ENCODE measurements at regions not wholly inside any gene's neighbourhood (a gene's known extent, or its start where the extent isn't known, plus 50 kb on each side); places are given as distances from the start of the nearest gene placed in this dataset.

- DNase-seq: no peak
These were observed 159.7 kb upstream of the GPR26 start for GRCh38 chr10:123506455-123506854.

DNA sequence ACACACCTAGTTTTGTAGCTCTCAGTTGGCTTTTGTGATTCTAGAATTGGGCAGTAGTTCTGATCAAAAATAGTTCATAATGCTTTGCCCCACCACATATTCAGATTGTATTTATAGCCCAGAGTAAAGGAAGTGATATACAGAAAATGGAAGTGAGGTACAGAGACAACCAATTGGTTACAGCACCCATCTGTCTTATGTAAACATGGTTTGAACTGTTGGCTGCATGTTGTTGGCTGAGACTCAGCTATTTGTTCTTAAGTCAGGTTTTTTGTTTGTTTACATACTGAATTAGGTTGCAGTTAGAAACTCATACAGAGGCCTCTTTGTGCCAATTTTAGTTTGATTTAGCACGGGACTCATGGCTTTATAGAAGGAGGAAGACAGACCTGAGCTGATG is 158.9 kb upstream of the GPR26 start:
- DNase-seq: no peak

DNA sequence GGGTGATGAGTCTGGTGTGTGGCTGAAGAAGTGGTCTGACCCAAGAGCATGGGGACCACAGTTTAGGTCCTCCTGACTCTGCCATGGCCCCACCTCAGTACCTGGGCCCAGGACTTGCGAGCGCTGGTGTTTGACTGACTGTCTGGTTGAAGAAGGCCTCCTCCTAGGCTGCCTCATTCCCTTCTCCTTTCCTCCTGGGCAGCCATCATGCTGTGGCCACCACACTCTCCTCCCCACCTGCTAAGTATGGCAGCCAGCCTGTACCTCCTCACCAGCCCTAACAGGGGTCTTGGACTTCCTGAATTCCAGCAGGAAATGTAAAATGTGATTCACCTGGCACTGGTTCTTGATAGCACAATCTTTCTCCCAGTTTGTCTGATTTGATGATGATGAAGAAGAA is 156.8 kb upstream of the GPR26 start:
- DNase-seq: no peak

DNA sequence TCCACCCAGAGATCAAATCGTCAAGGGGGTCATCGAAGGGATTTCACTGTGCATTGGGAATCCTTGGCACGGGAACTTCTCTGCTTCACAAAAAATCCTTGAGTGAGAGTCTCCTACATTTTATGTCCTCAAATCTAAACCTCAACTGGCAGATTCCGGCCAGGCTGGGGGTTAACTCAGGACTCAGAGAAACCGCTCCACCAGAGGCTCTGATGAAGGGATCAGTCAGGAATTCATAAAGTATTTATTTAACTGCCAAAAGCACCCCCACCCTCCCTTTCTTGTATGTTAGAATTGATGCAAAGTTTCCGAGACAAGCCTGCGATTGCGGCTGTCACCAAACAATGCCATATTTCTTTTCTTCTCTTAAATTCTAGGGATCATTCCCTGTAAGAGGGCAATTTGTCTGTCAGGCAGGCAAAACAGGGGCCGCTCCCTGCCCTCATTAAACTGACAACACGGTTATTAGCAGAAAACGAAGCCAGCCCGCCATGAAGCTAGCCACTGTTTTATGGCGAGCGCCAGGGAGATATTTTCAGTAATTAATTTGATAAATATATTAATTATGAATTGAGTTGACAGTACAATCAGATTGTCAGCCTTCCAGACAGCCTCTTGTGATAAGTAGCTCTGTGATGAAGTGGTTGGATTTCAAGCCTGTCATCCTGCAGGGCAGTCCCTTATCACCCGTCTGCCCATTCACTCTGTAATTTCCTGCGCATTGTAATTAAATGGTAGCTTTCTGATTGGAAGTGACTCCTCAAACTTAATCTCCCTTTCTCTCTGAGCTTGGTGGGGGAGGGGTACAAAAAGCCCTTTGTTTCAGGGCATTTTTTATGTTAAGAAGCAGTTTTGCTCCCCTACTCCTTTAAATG is 153.0 kb upstream of the GPR26 start:
- no peak for DNase-seq

DNA sequence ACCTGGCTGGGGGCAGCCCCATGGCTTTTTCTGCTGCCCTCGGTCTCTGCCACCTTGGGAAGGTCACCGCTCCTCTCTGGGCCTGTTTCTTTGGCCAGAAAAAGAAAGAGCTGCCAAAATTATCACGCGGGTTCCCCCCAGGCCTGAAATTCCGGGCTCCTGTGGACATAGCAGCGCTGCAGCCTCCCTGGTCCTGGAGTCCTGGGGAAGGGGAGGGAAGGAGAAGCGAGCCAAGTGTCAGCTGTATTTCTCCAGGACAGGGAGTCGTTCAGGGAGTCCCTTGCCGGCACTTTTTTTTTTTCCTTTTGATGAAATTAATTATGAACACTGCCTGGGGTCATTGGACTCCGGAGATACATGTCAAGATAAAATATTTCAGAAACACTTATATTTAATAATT is 152.3 kb upstream of the GPR26 start:
- DNase-seq: no peak

GRCh38 chr10:123514996-123515395 is 151.2 kb upstream of the GPR26 start:
- no peak for DNase-seq

DNA sequence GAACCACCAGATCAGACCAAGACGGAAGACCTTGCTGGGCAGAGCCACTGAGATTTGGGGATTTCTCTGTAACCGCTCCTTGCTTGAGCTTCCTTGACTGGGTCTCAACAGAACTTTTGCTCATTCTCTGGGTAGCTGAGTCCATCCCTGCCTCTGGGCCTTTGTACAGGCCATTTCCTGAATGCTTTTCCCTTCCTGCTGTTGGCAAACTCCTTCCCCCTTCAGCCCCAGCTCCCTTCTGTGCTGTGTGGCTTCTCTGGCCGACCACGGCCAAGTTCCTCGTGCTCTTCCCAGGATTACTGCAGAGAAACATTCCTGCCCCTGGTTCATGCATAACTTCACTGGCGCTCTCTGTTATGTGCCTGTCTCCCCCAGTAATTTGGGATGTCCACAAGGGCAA is 150.5 kb upstream of the GPR26 start:
- no peak for DNase-seq

DNA sequence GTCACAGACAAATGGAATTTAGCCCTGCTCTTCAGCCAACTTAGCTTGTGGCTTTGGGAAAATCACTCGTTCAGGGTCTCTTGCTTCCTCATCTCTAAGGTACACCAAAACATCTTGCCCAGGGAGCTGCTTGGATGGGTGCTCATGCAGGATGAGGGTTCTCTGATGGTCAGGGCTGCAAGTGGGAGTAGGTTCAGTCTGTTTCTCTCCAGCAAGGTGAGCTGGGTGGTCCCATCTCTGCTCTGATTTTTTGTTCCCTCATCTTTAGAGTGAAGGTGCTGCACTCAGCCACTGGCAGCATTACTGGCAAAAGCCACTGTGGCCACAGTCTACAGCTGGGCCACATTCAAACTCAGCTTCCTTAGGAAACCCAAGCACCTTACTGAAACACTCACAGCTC is 149.9 kb upstream of the GPR26 start:
- no peak for DNase-seq

DNA sequence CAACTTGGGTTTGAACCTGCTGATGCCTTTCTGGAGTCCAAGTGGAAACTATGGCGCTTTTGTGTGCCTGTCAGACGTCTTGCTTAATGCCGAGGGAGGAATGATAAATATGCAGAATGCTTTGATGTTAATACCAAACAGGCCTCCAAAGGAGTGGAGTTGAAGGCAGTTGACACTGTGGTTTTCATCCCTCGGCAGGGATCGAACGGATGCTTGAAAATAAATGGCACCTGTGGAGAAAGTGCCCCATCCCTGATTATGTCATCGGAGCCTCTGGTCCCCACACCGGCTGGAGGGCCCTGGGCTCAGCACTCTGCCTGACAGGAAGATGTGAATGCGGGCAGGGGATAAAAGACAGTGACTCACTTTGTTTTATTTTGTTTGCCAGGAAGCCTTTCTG is 148.7 kb upstream of the GPR26 start:
- DNase-seq: no peak

- DNase-seq: no peak
These were observed 148.3 kb upstream of the GPR26 start for GRCh38 chr10:123517901-123518300.

GRCh38 chr10:123518765-123519164 is 147.4 kb upstream of the GPR26 start:
- DNase-seq: no peak

DNA sequence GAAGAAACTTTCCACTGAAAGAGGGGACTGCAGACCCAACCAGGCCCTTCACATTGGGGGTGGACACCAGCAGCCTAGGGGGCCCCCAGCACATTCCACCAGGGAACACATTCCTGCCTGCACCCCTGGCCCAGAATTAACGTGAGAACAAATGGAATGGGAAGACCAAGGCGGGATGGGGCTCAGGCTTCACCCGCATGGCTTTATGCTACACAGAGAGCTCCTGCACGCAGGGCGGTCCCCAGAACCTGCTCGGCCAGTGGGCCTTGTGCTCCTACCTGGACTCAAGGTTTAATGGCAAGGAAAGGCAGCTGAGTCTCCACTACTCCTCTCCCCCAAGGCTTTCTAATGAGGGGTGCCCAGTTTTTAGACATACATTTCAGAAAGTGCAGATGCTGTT is 146.3 kb upstream of the GPR26 start:
- no peak for DNase-seq

DNA sequence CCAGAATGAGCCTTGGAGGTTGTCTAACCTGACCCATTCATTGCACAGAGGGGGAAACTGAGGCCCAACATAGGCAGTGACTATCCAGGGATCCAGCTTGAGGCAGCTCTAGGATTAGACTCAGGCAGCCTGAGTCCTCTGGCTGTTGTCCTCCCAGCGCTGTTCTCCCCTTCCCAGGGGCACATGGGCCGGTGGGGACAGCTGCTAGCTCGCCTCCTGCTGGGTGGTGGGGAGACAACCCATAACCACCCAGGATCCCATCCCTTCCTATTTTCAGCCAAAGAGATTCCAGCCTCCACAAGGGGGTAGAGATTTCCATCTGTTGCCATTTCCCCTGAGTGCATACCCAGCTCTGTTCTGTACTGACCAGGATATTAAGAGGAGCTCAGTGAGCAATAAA is 145.1 kb upstream of the GPR26 start:
- DNase-seq: no peak

DNA sequence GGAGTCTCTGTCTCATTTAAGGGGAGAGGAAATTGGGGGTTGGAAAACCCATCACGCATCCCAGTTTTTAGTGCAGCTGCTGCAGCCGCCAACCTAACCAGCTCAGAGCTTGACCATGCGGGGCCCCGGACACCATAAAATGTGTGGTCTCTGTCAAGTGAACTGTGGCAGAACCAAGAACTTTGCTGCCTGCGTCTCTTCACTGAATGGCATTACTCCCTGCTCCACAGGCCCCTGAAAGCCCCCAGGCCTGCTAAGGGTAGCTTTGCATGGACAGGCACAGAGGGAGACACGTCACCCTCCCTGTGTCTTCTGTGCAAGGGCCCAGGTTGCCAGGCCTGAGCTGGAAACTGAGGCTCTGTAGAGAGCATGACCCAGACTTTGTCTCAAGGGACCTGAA is 144.6 kb upstream of the GPR26 start:
- DNase-seq: no peak

- no peak for DNase-seq
These were observed 143.3 kb upstream of the GPR26 start for GRCh38 chr10:123522702-123523312.

- no peak for DNase-seq
These were observed 142.3 kb upstream of the GPR26 start for GRCh38 chr10:123523833-123524232.

DNA sequence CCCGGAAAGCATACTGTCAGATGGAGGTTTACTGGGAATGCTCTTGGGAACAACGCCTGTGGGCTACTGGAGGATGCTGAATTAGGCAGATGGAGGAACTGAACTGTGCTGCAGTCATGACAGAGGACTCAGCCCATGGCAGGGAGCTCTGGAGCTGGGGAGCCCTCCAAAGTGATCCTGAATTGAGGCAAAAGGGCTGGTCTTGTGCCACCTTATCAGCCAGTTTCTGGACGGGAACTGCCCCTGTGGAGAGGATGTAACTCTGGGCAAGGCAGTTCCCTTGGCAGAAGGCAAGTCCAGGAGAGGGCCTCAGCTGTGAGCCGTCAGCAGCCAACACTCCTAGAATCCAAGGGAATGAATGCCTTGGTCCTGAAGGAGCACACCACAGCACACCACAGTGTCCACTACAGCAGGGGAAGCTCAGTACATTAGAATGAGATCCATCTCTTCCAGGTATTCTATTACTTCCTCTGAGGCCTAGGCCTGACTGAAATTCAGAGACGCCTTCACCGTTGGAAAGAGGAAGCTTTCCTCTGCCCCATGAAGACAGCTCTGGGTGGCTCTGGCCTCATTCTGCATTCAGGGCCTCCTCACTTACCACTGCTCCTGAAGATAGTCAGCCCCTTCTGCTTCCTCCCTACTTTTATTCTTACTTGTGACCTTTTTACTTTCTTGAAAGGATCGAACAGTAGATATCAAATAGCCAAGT is 139.6 kb upstream of the GPR26 start:
- no peak for DNase-seq

- DNase-seq: no peak
These were observed 139.0 kb upstream of the GPR26 start for GRCh38 chr10:123527151-123527550.

DNA sequence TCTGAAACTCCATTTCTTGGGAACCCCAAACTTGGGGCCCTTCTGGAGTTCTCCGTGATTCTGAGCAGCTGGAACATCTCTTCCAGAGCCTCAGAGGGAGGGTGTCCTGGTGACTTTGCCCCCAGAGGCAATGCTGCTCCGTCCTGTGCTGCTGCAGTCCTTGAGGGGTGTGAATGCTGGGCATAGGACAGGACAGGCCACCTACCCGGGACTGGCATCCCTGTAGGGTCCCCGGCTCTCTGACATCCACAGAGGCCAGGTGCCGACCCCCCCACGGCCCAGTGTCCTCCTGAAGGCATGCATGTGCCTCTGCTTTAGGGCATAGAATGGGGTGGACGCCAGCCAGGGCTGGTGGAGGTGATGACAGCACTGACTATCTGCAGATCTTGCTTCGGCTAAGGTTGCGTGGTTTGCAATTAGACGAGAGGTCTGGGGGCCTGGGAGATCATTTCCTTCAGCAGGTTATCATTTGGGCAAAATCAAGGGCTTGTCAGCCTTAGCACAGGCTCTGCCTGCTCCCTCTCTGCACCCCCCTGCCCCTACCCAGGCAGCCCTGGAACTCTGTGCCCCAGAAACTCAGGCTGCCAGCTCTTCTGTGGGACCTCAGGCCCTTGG is 136.9 kb upstream of the GPR26 start:
- DNase-seq: no peak

DNA sequence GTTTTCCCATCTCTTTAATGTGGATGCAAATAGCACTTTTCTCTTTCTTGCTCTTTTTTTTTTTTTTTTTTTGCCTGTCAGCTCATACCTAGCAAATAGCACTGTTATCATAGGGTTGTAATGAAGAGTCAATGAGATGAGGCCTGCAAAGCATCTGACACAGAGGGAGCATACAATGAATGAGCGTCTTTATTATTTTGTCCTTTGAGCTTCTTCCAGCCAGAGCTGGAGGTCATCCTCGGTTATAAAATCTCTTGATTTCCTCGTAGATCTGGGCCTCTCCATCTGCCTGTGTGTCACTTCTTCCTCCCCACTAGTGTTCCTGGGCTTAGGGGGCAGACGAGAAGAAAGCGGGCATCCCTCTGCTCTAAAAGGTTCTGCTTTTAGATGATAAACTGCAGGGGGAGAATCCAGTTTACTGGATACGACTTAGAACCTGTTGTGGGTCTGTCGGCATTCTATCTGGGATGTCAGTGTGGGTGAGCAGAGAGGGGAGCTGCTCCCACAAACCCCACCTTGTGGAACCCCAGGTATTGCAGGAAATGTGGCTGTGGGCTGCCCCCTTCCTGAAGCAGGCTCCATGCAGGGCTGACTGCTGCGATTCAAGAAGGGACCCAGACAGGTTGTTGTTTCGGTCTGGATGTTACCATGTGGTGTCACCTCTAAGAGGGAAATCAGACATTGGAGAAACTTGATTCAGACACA is 135.8 kb upstream of the GPR26 start:
- DNase-seq: no peak

GRCh38 chr10:123535386-123535785 is 130.8 kb upstream of the GPR26 start:
- DNase-seq: no peak

DNA sequence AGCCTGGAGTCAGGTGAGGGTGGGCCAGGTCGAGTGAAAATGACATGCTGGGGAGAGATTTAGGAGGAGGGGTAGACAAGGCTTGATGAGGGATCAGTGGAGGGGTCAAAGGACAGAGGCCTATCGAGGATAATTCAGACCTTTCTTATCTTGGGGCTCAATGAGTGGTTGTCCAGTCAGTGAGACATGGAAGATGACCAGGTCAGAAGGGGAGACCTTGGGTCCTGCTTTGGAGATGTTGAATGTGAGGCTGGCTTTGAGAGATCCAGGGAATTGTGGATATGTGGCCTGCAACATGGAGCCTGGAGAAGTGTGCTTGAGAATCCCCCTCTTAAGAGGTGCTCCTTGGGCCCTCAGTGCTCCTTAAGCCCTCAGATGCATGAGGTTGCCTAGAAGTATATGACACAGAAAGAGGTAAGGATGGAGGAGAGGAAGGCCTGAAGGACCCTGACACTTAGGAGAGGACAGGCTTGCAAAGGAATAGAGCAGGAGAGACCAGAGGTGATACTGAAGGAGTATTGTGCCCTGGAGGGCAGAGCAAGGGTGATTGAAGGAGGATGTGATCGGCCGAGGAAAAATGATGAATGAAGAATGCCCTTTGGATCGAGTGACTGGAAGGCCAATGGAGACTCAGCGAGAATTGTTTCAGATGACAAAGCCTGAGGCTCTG is 129.8 kb upstream of the GPR26 start:
- no peak for DNase-seq
